HG03103 (cell line): ENCODE measurements at regions not wholly inside any gene's neighbourhood (a gene's known extent, or its start where the extent isn't known, plus 50 kb on each side); places are given as distances from the start of the nearest gene placed in this dataset.

Experiments used
- ATAC-seq: cut with Tn5 transposase; IDR thresholded peaks from one replicate; pipeline ENCODE4 v1.9.1; 2021; ENCODE audit warnings: low read depth; ENCODE audit not compliant: unreplicated experiment

- ATAC-seq: no peak
Measured at GRCh38 chr6:44530910-44531234, 143.4 kb downstream of the CDC5L start.

- ATAC-seq: no peak
Measured at GRCh38 chr6:44531442-44532015, 144.0 kb downstream of the CDC5L start.

DNA sequence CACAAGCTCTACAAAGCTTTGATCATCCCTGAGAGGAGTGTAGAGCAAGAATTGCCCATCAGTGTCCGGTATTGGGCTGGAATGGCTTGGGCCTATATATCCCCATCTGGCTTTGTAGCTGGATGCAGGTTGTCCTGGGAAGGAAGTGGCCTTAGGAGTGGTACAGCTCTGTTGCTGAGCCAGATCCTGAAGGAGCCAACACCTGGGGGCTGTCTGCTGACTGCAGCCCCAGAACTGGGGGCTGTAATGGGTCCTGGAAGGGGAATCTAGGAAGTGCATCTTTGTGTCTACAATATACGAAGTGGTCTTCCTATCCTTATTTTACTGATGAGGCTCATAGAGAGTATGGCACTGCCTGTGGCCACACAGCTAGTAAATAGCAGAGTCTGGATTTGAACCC lies 145.9 kb downstream of the CDC5L start:
- no peak for ATAC-seq

DNA sequence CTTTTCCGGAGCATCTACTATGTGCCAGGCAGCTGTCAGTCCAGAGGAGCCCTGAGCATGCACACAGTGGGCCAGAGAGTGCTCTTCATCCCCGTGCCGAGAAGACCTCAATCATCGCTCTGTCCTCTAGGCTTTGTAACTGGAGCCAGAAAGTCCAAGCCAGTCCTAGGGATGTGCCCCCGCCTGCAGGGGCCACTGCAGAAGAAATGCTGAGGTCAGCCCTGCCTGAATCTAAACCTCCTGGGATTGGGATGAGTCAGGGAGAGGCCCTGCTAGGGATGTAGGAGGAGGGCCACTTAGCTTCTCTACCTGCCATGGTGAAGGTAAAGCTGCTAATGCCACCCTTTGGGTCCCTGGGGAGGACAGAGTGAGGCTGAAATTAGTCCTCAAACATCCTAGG lies 146.8 kb downstream of the CDC5L start:
- no peak for ATAC-seq

DNA sequence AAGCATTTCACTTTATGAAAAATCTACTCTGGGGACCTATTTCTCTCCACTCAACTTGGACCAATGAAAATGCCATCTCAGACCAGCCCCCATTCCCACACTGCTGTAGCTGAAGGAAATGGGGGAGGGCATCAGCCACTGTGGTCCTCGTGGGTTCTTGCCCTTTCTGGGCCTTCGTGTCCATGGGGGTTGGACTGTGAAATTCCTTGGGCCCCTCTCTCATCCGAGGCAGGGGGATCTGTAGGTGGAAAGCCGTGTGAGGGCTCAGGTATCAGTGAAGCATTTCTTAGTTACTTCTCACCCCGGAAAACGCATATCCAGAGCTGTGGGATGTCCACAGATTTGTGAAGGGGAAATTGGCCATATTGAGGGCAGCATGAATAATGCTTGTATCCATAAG lies 147.9 kb downstream of the CDC5L start:
- ATAC-seq: no peak

DNA sequence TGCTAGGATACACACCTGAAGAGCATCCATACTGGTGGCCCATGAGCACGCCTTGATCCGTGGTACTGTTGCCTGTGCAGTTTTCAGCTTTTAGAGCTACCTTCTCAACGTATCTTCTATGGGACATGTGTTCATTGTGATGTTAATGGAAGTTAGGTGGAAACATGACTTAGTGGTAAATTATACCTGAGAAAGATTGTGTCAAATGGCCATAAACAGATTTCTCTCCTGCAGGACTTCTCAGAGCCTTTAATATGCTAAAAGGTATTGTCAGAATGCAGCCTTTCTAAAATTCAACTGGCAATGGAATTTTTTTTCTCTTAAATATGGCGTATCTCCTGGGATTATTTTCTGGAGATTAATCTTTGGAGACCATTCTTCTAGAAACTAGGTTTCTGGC lies 148.5 kb downstream of the CDC5L start:
- no peak for ATAC-seq

DNA sequence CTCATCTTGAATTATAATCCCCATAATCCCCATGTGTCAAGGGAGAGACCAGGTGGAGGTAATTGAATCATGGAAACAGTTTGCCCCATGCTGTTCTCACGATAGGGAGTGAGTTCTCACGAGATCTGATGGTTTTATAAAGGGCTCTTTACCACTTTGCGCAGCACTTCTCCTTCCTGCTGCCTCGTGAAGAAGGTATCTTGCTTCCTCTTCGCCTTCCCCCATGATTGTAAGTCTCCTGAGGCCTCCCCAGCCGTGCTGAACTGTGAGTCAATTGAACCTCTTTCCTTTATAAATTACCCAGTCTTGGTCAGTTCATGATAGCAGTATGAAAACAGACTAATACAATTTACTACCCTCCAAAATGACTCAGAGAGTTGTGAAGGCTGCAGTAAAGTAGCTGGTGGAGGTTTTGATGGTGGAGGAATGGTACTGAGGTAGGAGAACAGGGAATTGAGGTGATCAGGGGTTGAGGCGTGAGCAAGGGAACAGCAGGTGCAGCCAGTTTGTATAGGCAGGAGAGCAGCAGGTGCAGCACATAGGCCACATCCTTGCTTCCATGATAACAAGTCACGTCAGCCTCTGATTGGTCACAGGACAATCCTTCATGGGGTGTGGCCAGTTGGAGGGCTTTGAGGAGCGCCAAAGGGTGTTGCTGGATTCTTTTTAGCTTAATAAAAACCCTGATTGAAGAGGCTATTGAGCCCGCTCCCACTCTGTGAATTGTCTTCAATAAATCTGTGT lies 150.0 kb downstream of the CDC5L start:
- no peak for ATAC-seq

- no peak for ATAC-seq
Measured at GRCh38 chr6:44538131-44538806, 150.8 kb downstream of the CDC5L start.

DNA sequence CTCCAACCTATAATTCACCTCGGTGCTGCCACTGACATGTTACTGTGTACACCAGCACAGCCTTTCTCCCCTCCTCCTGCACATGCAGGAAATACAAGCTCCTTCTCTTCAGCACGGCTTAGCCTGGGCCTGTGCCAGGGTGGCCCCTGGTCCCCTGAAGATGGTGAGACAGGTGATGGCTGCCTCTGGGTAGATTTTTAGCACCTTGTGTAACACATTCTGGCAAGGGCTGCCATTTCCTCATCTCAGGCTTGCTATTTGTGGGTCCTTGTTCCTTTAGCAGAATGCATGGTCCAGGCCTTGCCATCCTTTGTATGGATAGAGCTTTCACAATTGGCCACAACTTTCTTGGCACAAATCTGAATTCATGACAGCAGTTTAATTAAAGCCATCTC lies 151.3 kb downstream of the CDC5L start:
- no peak for ATAC-seq

- no peak for ATAC-seq
Measured at GRCh38 chr6:44539701-44540355, 152.3 kb downstream of the CDC5L start.

GRCh38 chr6:44540881-44541280 lies 153.4 kb downstream of the CDC5L start:
- ATAC-seq: no peak

DNA sequence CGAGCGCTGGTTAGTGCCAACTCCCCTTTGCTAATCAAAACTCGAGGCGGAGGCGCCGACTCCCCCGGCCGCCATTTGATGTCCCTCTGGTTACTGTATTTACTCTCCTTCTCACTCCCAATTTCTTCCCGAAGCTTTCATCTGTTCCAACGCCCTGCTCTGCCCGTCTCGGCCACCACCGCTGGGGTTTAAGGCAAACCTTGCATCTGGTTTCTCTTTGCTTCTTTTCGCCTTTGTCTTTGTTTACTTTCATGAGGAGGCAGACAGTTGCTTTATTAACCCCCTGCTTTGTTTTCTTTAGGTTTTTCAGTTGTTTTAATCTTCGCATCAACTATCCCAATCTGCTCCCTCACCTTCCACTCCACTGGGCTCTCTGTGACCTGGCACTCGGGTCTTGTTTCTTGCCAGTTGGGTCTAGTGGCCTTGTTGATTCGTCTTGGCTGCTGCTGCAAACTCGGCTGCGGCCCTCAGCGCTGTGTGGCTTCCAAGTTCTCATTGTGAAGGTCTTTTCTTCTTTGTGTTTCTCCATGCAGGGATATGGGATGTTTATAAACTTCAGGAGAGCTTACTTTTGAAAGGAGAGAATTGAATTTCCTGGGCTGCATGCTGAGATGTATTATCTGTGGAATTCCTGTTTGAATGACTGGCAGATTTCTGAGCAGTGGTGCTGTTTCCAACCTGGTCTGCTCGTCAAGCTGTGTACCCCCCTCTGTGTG lies 155.1 kb downstream of the CDC5L start:
- ATAC-seq: no peak

DNA sequence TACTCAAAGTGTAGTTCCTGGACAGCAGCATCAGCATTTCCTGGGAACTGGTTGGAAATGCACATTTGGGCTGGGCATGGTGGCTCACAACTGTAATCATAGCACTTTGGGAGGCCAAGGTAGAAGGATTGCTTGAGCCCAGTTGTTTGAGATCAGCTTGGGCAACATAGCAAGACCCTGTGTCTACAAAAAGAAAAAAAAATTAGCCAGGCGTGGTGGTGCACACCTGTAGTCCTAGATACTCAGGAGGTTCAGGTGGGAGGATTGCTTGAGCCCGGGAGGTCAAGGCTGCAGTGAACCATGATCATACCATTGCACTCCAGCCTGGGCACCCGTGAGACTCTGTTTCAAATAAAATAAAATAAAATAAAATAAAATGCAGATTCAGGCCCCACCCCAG lies 156.2 kb downstream of the CDC5L start:
- ATAC-seq: no peak

DNA sequence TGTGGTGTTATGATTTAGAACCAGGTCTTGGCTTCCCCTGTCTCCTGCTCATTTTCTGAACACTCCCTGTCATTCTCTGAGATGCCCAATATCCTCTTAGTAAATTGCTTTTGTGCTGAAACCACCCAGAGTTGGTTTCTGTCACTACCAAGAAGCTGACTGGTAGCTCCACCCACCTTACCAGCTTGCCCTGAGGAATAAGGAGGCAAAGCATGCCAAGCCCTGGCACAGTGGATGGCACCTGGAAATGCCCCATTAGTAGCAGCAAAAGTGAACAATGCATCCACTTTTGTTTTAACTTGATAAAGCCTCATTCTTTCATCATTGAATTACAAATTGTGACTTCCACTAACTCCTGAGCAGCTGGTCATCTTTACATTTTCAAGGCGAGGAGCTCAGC lies 157.7 kb downstream of the CDC5L start:
- ATAC-seq: no peak

GRCh38 chr6:44548319-44548718 lies 160.8 kb downstream of the CDC5L start:
- no peak for ATAC-seq

GRCh38 chr6:44549516-44549915 lies 162.0 kb downstream of the CDC5L start:
- ATAC-seq: no peak

DNA sequence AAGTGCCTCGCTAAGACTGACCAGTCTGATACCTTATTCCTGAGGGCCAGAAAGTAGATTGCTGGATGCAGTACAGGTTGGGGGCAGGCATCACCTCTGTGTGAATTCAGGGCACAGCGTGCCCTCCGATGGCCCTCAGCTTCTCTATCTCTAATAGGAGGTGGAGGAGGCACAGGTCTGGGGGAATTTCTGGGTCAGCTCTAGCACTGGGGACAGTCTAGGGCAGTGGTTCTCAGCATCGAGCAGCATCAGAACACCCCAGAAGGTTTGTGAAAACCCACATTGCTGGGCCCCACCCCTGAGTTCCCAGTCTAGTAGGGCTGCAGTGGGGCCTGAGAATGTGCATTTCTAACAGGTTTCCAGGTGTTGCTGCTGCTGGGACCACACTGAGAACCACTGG lies 166.7 kb downstream of the CDC5L start:
- ATAC-seq: no peak

- ATAC-seq: no peak
Measured at GRCh38 chr6:44554861-44555260, 167.4 kb downstream of the CDC5L start.

DNA sequence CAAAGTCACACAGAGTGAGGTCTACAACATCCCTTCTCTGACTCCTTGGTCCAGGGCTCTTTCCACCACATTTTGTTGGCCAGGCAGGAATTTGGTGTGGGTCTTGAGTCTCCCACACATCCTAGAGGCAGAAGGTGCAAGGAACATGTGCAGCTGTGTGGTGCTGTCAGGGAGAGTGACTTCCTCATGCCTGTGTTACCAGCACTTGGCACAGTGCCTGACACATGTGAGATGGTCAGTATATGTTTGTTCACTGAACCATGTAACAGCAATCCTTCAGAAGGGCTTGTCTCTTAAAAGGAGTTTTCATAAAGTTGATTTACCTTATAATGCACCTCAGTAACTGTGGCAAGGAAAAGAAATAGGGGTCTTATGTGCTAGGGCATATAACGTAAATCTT lies 168.5 kb downstream of the CDC5L start:
- ATAC-seq: no peak

DNA sequence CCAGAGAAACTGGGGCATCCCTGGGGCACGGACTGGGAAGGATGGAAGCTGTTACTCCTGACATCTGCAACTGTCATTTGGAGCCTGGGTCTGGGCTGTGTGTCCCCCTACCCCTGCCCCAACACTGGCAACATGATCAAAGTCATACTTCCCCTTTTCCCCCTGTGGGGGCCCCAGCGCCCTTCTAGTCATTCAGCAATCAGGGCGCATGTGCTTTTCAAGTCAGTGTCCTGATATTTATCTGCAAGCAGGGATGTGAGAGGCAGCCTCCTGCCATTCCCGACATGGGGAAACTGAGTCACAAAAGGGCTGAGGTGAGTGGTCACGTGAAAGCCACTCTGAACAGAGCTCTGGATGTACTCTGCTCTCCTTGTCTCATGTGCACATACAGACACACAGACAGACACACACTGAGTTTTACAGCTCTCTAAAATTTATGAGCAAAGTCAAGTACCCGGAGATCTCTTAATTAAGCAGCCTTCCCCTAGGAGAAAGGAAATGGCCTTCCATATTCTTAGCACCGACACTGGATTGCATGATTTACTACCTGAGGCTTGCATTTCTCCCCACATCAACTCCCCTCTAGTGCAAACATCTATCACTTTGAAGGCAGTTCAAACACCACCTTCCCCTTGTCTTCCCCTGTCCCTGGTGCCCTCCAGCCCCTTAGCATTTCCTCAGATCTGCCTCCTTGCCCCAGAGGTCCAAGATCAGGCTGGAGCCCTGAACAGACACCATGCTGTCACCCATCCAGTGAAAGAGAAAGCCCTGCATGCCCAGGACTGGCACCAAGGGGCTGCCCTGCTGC lies 170.7 kb downstream of the CDC5L start:
- no peak for ATAC-seq
